Suprapubic skin (tissue), 4 donors: ENCODE measurements at regions not wholly inside any gene's neighbourhood (a gene's known extent, or its start where the extent isn't known, plus 50 kb on each side); places are given as distances from the start of the nearest gene placed in this dataset.

Experiments used
- DNase-seq, 2 donors: peaks; one replicate each; pipeline ENCODE4 v3.0.0-alpha.2; 2019; ENCODE audit warnings: low spot score in 2 of 2
- H3K27ac ChIP-seq: fragments of 200-600 bp; sonication (generic); one replicate; pipeline ENCODE4 v1.5.1; 2019
- H3K27me3 ChIP-seq: fragments of 200-600 bp; sonication (generic); one replicate; pipeline ENCODE4 v1.5.1; 2019
- H3K36me3 ChIP-seq: fragments of 200-600 bp; sonication (generic); one replicate; pipeline ENCODE4 v1.5.1; 2019
- H3K4me1 ChIP-seq: fragments of 200-600 bp; sonication (generic); one replicate; pipeline ENCODE4 v1.5.1; 2019
- H3K4me3 ChIP-seq: fragments of 200-600 bp; sonication (generic); one replicate; pipeline ENCODE4 v1.5.1; 2019; ENCODE audit warnings: mild to moderate bottlenecking
- H3K9me3 ChIP-seq: fragments of 200-600 bp; sonication (generic); one replicate; pipeline ENCODE4 v1.5.1; 2019
- CTCF ChIP-seq, 2 donors: fragments of 200-600 bp in 1 of 2; fragments of 450-650 bp in 1 of 2; sonication (generic) in 1 of 2; IDR thresholded peaks; one replicate each; pipeline ENCODE4 v1.5.1; 2016 to 2019; ENCODE audit warnings: antibody characterized with exemption in 2 of 2, mild to moderate bottlenecking in 1 of 2, moderate library complexity in 1 of 2
- EP300 ChIP-seq: sonication (generic); formaldehyde crosslinking; IDR thresholded peaks from one replicate; pipeline ENCODE4 v1.6.1; 2017; ENCODE audit warnings: antibody characterized with exemption
- POLR2A ChIP-seq, 2 donors: fragments of 450-650 bp; IDR thresholded peaks; one replicate each; pipeline ENCODE4 v1.6.1; 2017; ENCODE audit warnings: antibody characterized with exemption in 2 of 2, mild to moderate bottlenecking in 2 of 2, moderate library complexity in 2 of 2
- POLR2AphosphoS5 ChIP-seq, 3 donors: sonication (generic); formaldehyde crosslinking; IDR thresholded peaks; one replicate each; pipeline ENCODE4 v1.6.1; 2017; ENCODE audit warnings: antibody characterized with exemption in 3 of 3
- WGBS: methylation state at CpG from one replicate; pipeline ENCODE4 v1.1.5; 2018; 5-methylcytosine and 5-hydroxymethylcytosine counted together

DNA sequence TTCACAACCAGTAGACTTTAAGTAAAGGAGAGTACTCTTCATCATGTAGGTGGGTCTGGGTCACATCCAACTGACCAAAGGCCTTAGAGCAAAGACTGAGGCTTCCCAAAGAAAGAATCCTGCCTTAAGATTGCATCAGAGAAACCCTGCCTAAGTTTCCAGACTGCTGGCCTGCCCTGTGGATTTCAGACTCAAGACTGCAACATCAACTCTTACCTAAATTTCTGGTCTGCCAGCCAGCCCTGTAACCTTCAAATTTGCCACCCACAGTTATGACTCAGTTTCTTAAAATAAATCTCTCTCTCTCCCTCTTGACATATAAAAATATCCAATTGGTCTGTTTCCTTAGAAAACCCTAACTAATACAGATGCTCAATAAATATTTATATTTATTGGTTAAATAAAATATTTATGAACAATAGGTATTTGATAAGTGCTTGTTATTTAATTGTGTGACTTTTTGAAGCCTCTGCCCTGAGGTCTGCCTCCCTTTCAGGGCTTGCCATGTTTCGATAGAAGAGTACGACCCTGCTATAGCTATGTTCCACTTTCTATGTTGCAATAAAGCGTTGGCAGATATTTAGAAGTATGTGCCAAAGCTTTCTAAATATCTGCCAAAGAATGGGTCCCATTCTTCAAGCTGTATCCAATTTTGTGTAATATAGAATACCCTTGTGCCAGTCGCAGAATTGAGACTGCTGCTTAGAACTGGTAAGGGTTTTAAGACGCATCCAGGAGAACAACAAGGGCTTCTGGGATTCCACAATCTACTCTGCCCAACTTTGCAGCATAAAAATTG, 65.7 kb downstream of the TMEM30B start:
- WGBS, result 81% methylated on average over 5 of the region's 5 CpGs
- Histone ChIP-seq H3K9me3 (no peaks in the 10 kb centered on the region), H3K27me3 (no peaks in the 10 kb centered on the region), H3K4me3 (no peak overlapping the region), H3K36me3 (no peaks in the 10 kb centered on the region), H3K4me1 (peaks cover 3% of the 10 kb centered on the region), H3K27ac (no peak overlapping the region)
- no peak for DNase-seq
- no peak for TF ChIP-seq EP300

DNA sequence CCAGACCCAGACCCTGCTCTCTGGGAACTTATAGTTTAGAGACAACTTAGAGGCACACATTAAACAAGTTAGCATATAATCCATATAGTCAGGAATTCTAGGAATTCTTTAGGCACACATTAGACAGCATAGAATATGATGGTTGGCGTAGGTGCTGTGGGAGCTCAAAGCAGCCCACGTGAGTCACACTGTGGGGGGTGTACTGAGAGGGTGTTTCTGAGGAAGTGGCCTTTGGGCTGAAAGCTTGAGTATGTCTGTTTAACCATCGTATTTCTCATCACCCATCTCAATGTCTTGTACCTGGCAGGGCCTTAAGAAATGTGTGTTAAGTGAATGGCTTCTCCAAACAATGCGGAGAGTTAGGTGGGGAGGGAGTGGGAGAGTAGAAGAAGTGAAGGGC, 67.2 kb downstream of the TMEM30B start:
- no peak overlapping the region for H3K27ac ChIP-seq

DNA sequence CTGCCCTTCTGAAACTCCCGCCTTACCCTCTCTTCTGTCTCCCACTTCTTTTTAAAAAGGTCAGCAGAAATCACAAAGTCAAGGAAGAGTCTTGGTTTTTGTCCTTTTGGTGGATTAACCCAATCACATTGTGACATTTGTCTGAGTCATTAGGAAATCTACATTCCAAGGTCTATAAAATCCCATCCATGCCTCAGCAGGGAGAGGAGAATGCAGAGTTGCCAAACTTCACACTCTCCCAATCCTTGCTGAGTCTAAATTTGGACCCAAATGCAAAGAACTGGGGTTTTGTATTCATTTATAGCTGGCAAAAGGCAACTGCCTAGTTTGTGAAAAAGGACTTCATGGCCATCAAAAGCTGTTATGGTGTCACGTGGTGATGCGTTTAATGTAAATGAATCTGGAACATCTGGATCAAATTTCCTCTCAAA, 67.9 kb downstream of the TMEM30B start:
- 62% methylated on average over 3 of the region's 3 CpGs for WGBS
- no peak overlapping the region for H3K27ac ChIP-seq
- TF ChIP-seq POLR2A (IDR thresholded peaks at IDR 0.05) (no peak), POLR2AphosphoS5 (IDR thresholded peaks at IDR 0.05) (no peak), CTCF (IDR thresholded peaks at IDR 0.05) (no peak), EP300 (no peak)

More for the DNA sequence above, 67.2 kb downstream of the TMEM30B start:
- DNase-seq, result no peak
- Histone ChIP-seq H3K4me3 (no peak overlapping the region), H3K4me1 (peaks cover 3% of the 10 kb centered on the region), H3K27me3 (no peaks in the 10 kb centered on the region), H3K36me3 (no peaks in the 10 kb centered on the region), H3K9me3 (no peaks in the 10 kb centered on the region)
- no peak for TF ChIP-seq CTCF (IDR thresholded peaks at IDR 0.05)
- no peak for TF ChIP-seq POLR2AphosphoS5 (IDR thresholded peaks at IDR 0.05)
- TF ChIP-seq POLR2A (IDR thresholded peaks at IDR 0.05), result no peak
- 93% methylated on average over 4 of the region's 4 CpGs for WGBS

DNA sequence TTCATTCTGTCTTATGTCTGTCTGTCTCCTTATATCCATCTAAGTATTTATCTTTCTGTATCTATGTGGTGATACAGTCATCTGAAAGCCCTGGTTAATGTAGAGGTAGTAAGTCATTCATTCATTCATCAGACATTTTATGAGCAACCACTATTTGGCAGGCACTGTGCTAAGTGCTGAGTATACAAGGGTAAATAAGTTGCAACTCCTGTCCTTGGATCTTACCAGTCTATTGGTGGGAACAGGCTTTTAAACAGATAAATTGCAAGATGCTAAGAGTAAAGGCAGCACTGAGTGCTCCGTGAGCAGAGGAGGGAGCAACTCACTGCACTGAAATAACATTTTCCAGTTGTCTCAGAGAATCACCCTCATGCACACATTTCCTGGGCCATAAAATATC, 68.6 kb downstream of the TMEM30B start:
- 78% methylated on average over 1 of the region's 1 CpG for WGBS
- DNase-seq, result no peak
- Histone ChIP-seq H3K9me3 (no peaks in the 10 kb centered on the region), H3K36me3 (no peaks in the 10 kb centered on the region), H3K27ac (no peak overlapping the region), H3K4me3 (no peak overlapping the region), H3K4me1 (no peaks in the 10 kb centered on the region), H3K27me3 (no peaks in the 10 kb centered on the region)
- TF ChIP-seq CTCF (IDR thresholded peaks at IDR 0.05) (no peak), POLR2A (IDR thresholded peaks at IDR 0.05) (no peak), POLR2AphosphoS5 (IDR thresholded peaks at IDR 0.05) (no peak), EP300 (no peak)

More for the DNA sequence above, 67.9 kb downstream of the TMEM30B start:
- Histone ChIP-seq H3K4me3 (no peak overlapping the region), H3K4me1 (no peaks in the 10 kb centered on the region), H3K27me3 (no peaks in the 10 kb centered on the region), H3K9me3 (no peaks in the 10 kb centered on the region), H3K36me3 (no peaks in the 10 kb centered on the region)
- DNase-seq, result no peak

- WGBS, result 86% methylated on average over 9 of the region's 9 CpGs
Measured at GRCh38 chr14:61211476-61212255, 69.5 kb downstream of the TMEM30B start.

GRCh38 chr14:61203081-61203753, 77.9 kb downstream of the TMEM30B start:
- Histone ChIP-seq H3K4me1 (no peaks in the 10 kb centered on the region), H3K9me3 (no peaks in the 10 kb centered on the region), H3K4me3 (no peak overlapping the region), H3K36me3 (no peaks in the 10 kb centered on the region), H3K27ac (no peak overlapping the region), H3K27me3 (peaks cover 6% of the 10 kb centered on the region)
- WGBS, result 68% methylated on average over 10 of the region's 10 CpGs
- DNase-seq, result no peak
- TF ChIP-seq POLR2AphosphoS5 (IDR thresholded peaks at IDR 0.05) (no peak), POLR2A (IDR thresholded peaks at IDR 0.05) (no peak), EP300 (no peak), CTCF (IDR thresholded peaks at IDR 0.05) (no peak)

More at GRCh38 chr14:61211476-61212255, 69.5 kb downstream of the TMEM30B start:
- Histone ChIP-seq H3K27me3 (no peaks in the 10 kb centered on the region), H3K36me3 (no peaks in the 10 kb centered on the region), H3K4me3 (no peak overlapping the region), H3K9me3 (no peaks in the 10 kb centered on the region), H3K4me1 (no peaks in the 10 kb centered on the region), H3K27ac (no peak overlapping the region)
- no peak for TF ChIP-seq EP300
- TF ChIP-seq POLR2AphosphoS5 (IDR thresholded peaks at IDR 0.05), result no peak
- DNase-seq, result no peak
